ENCODE measurements at regions not wholly inside any gene's neighbourhood (a gene's known extent, or its start where the extent isn't known, plus 50 kb on each side); places are given as distances from the start of the nearest gene placed in this dataset.

DNA sequence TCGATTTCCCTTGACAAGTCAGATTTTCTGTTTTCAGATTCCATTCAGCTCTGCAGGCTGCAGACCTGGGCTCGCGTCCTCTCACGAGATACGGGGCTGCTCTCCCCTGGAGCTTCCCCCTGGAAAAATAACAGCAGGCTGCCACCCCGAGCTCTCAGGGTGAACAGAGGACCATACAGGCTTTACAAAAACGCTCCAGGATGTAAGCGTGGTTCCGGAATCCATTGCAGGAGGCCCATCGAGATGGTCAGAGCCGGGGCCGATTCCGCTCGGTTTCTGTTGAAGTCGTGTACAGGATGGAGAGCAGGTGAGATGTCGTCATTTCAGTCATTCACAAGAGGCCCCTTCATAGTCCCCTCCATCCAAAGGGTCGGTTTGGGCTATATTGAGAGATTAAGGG lies 297.7 kb upstream of the IRX4 start:
- no peak for DNase-seq

GRCh38 chr5:2179861-2180260 lies 297.1 kb upstream of the IRX4 start:
- no peak for DNase-seq

DNA sequence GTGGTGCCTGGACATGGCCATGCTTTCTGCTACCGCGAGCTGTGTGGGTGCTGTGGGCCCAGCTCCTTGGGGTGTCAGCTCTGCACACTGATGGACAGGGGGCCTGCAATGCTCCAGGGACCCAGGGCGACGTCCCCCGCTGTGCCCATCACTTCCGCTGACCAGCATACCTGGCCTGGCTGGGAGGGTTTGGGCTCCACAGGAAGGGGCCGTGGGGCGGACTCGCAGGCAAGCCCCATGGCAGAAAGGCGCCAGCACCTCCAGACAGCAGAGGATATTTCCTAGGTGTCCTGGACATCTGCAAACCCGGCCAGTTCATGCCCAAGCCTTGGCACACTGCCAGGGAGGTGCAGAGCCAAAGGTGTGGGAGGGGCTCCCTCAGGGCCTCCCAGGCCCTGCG lies 295.8 kb upstream of the IRX4 start:
- no peak for DNase-seq

DNA sequence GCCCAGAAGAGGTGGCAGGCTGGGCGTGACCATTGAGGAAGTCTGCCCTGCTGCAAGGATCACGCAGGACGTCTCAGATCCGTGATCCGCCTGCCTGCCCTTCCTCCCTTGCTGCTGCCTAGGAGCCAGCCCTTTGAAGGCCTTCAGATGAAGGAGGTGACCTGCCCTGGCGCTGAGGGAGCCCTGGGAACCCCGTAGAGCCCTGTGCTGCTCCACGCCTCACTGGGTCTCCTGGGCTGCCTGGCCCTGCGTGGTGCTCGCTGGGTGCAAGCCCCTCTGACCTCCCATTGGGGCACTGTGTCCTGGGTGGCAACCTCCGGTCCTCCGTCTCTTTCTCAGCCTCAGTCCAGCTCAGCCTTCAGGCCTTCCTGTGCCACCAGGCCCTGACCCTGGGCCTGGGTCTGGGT lies 295.3 kb upstream of the IRX4 start:
- DNase-seq = no peak

DNA sequence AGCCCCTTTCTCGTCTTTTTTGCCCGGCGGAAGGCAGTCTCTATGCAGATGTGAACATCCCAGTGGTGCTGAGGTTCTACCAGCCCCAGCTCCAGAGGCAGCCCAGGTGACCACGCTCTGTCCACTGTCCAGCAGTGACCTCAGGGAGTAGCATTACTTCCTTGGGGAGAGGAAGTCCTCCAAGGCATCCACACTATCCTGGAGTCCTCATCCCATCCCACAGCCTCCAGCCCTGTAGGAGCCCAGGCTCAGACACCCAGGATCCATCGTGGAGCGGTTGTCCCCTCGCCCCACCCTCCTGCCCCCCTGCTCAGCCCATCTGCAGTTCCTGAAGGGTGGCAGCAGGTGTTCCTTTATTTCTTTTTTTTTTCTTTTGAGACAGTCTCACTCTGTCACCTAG lies 294.5 kb upstream of the IRX4 start:
- DNase-seq = no peak

DNA sequence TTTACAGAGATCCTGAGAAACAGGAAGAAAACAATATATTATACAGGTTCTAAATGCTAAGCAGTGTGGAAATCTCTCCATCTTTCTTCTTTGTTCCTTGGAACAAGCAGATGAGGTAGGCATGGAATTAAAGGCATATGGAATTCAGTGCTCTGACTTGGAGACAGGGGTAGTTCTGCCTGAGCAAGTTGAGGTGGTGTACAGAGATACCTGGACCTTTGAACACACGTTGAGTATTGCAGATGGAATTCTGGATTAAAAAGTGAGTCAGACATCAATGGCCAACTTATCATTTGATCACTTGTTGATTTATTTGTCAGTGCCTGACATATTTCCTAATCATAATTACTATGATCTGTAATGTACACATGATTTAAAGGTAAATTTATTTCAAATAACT lies 293.9 kb upstream of the IRX4 start:
- DNase-seq = no peak

DNA sequence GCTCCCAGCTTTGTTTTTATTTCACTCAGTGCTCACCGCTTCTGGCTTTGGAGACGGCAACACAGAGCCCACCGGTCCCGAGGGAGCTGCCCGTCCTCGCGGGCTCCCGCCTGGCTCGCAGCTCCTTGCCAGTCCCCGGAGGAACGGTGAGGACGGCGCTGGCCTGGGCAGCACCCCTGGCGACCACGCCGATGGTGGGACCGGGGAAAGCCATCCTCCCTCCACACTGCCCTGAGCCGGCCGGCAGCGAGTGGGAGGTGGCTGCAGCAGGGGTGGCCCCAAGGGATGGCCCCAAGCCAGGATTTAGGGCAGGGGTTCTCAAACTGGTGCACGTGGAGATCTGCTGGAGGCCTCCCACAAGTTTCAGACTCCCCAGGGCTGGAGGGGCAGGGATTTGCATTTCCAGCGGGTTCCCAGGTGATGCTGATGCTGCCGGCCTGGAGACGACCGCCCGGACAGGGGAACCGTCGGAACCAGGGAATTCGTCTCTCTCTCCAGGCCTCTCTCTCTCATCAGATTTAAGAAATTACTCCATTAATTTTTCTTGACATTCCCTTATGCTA lies 293.2 kb upstream of the IRX4 start:
- DNase-seq = no peak

DNA sequence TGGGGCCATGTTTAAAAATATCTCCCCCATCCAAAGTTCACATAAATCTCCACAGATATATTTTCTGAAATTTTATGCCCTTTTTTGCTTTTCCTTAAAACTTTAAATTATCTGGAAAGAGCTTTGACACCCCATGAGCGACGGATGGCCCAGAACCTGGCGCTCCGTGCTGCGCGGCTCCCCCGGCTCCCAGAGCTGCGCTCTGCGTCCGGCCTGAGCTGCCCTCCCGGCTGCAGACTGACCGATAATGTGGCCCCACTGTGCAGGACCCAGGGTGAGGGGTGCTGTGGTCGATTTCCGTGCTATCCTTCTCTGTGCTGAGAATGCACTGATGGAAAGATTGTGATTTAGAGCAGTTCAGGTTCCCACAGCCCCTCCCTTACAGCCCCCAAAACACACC lies 292.3 kb upstream of the IRX4 start:
- DNase-seq = no peak

GRCh38 chr5:2174538-2174937 lies 291.8 kb upstream of the IRX4 start:
- DNase-seq = no peak

GRCh38 chr5:2173151-2173834 lies 290.6 kb upstream of the IRX4 start:
- DNase-seq = no peak

- DNase-seq = no peak
These were observed 289.7 kb upstream of the IRX4 start for GRCh38 chr5:2172471-2172870.

- no peak for DNase-seq
These were observed 288.0 kb upstream of the IRX4 start for GRCh38 chr5:2170761-2171160.

GRCh38 chr5:2169850-2170760 lies 287.4 kb upstream of the IRX4 start:
- no peak for DNase-seq

- DNase-seq = no peak
These were observed 286.7 kb upstream of the IRX4 start for GRCh38 chr5:2169430-2169808.

GRCh38 chr5:2168601-2169429 lies 286.1 kb upstream of the IRX4 start:
- no peak for DNase-seq

DNA sequence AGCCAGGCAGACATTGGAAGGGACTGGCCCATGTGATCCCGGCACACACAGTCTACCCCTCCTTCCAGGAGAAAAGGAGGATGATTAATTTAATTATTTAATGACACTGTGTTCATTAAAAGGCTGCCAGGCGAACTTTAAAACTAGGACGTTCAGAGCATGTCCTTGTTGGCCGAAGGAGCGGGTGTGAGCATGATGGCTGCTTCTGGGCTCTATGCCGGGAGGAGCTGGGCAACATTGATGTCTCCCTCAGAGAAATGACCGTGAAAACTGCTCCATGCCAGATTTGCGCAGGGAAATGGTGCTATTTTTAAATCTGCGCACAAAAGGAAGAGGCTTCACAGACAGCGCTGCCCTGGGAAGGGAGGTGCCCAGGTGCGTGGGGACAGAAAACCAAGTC lies 284.9 kb upstream of the IRX4 start:
- no peak for DNase-seq

DNA sequence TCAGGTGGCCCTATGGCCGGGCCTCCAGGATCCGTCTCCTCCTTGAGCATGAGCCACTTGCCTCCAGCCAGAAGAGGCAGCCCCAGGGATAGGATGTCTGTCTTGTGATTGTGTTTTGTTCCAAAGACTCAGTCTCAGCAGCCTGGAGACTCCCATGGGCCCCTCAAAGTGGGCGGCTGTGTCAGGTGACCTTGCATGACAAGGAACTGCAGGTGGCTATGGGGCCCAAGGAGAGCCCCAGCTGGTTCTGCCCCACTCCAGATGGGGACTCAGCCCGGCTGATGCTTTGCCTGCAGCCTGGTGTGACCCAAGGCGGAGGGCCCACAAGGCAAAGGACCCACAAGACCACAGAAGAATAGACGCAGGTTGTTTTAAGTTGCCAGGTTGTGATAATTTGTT lies 284.3 kb upstream of the IRX4 start:
- no peak for DNase-seq

DNA sequence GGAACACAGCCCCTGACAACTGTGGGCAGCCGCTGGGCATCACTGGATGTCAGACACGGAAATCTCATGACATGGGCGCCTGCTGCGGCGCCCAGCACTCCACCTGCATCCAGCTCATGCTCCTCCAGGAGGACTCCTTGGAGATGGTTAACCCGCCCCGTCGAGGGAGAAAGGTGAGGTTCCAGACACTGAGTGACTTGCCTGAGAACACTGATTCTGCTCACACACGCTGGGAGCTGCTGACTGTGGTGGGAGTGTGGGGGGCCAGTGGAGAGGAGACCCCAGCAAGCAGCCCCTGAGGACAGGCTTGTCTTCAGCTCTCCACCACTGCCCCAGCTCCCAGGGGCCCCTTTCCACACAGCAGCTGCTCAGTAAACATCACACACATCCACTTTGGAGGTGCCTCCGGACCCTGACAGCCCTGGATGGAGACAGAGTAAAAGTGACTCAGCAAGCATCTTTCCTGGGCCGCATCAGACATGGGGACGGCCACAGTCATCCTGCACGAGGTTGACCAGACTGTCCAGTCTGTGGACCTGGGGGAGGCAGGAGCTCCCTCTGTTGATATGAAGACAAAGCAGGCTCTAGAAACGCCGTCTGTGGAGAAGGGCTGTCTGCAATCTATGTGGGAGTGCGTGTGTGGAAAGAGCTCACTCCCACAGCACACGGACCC lies 283.7 kb upstream of the IRX4 start:
- DNase-seq = no peak

DNA sequence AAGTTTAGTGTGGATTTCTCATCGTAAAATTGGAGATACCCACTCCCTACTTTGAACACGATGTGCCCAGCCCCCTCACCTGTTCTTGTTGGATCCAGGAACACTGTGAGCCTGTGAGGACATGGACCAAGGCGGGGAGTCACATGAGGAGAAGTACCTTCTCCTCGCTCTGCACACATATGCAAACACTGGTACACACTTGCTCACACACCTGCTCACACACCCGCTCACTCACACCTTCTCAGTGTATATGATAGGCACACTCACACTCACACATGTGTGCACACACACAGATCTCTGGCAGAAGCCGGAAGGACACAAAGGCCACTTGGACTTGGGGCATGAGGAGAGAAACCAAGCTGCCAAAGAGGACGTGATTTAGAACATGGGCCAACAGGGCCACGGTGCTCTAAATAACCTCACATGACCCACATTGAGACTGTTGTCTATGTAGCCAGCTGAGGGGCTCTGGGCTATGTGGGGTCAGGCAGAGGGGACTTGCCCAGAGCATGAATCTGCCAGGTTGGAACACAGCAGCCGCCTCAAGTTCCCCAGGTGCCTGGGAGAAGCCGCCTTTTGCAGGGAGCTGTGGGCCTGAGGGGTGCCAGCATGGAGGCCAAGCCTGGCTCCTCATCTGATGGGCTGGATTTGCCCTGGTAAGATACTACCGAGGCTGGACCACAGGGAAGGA lies 283.0 kb upstream of the IRX4 start:
- no peak for DNase-seq

DNA sequence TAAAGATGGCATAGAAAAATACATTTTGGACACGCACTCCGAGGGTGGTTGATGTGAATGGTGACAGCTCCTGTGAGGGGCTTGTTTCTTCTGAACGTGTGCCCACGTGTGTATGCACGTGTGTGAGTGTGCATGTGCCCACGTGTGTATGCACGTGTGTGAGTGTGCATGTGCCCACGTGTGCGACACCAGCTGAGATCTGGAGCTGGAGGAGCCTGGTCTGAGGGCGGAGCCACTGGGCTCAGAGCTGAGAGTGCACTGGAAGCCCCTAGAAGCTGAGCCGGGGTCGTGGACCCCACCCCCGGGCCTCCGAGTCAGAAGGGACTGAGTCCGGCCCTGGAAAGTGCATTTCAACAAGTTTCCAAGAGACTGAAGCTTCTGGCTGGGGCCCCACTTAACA lies 282.5 kb upstream of the IRX4 start:
- no peak for DNase-seq

DNA sequence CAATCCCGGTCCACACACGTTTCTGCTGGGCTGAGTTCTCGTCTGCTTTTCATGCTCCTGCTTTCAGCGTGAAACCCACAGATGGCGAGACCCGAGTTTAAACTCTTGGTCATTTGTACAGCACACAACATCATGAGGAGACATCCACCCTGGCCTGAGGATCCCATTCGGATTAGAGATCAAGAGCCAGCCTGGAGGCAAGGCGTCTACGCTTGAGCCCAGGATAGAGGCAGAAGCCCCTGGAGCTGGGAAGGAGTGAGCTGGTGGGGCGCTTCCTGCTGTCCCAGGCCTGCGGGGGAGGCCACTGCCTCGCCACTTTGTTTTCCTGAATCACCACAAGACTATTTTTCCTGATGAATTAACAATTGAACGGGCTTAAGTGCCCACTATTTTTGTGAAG lies 281.9 kb upstream of the IRX4 start:
- DNase-seq = no peak

DNA sequence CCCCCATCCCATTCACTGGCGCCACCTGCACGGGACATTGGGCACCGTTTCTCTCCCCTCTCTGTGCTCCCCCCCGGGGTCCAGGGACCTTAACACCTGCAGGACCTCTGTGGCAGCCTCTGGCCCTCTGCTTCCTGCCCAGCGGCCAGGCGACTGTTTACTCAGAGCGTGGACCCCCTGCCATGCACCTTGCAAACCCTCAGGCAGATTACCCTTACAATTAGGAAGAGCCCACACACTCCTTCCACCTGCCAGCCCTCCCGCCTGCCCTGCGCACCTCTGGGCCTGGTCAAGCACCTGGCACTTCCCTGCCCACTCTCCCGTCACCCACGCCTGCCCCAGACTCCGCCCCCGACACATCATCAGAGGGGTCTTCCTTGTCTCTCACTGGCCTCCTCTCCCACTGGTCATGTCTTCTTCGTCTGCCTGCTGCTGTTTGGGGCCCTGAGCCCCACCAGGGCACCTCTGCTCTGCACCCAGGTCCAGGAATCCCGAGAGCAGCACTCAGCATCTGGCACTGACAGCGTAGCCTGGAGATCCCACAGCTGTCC lies 281.3 kb upstream of the IRX4 start:
- DNase-seq = no peak
